OCI-LY7 (cell line): ENCODE measurements at regions not wholly inside any gene's neighbourhood (a gene's known extent, or its start where the extent isn't known, plus 50 kb on each side); places are given as distances from the start of the nearest gene placed in this dataset.

Experiments
- CTCF ChIP-seq: fragments of 200-600 bp; sonication (generic); conservative IDR thresholded peaks from 2 replicates; pipeline ENCODE4 v1.5.1; 2014; ENCODE audit warnings: mild to moderate bottlenecking, antibody characterized with exemption, low read length, moderate library complexity, mixed read lengths
- EZH2phosphoT487 ChIP-seq: fragments of 200-600 bp; sonication (generic); IDR thresholded peaks from 2 replicates; pipeline ENCODE4 v1.6.1; 2018; ENCODE audit warnings: low read depth, borderline replicate concordance, mild to moderate bottlenecking, mixed run types, antibody characterized with exemption, low read length, moderate library complexity, mixed read lengths

DNA sequence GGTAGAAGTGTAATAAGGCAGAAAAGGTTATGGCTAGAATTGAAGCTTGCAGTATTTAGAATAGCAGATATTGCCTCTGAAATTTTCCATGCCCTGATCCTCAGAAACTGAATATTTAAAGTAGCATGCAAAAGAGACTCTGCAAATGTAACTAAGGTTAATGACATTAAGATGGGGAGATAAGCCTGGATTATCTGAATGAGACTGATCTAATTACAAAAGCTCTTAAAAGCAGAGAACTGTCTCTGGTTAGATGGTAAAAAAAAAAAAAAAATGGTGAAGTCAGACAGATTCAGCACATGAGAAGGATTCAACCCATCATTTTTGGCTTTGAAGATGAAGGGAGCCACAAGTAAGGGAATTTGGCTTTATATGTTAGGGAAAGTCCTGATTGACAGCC lies 503.7 kb upstream of the IRAK1BP1 start:
- no peak for TF ChIP-seq EZH2phosphoT487
- no peak for TF ChIP-seq CTCF
